GM21526 (cell line): ENCODE measurements at regions not wholly inside any gene's neighbourhood (a gene's known extent, or its start where the extent isn't known, plus 50 kb on each side); places are given as distances from the start of the nearest gene placed in this dataset.
"Not testable (repeated sequence)": the region's sequence is repeated elsewhere in the genome, so short reads cannot be mapped to it uniquely, and the experiment has no call there.

Experiments
- ATAC-seq: cut with Tn5 transposase; IDR thresholded peaks from one replicate; pipeline ENCODE4 v1.9.1; 2021; ENCODE audit warnings: moderate library complexity; ENCODE audit not compliant: unreplicated experiment, low FRiP score

- no peak for ATAC-seq
Observed at GRCh38 chr3:127520993-127521392, 69.5 kb downstream of the TPRA1 start.

- ATAC-seq, result no peak
Observed at GRCh38 chr3:127518456-127519081, 72.0 kb downstream of the TPRA1 start.

GRCh38 chr3:127512256-127512655 lies 78.3 kb downstream of the TPRA1 start:
- ATAC-seq, result no peak

- no peak for ATAC-seq
Observed at GRCh38 chr3:127501177-127501576, 89.4 kb downstream of the TPRA1 start.

GRCh38 chr3:127497676-127498075 lies 92.9 kb downstream of the TPRA1 start:
- ATAC-seq, result no peak

- no peak for ATAC-seq
Observed at GRCh38 chr3:127497166-127497565, 93.4 kb downstream of the TPRA1 start.

- ATAC-seq, result no peak
Observed at GRCh38 chr3:127495821-127496655, 94.5 kb downstream of the TPRA1 start.

GRCh38 chr3:127493924-127494646 lies 96.4 kb downstream of the TPRA1 start:
- ATAC-seq, result no peak

- ATAC-seq, result no peak
Observed at GRCh38 chr3:127492426-127492825, 98.1 kb downstream of the TPRA1 start.

- ATAC-seq, result no peak
Observed at GRCh38 chr3:127491909-127492308, 98.6 kb downstream of the TPRA1 start.

- ATAC-seq, result no peak
Observed at GRCh38 chr3:127491323-127491722, 99.2 kb downstream of the TPRA1 start.

- ATAC-seq, result not testable (repeated sequence)
Observed at GRCh38 chr3:127491024-127491305, 99.6 kb downstream of the TPRA1 start.

- no peak for ATAC-seq
Observed at GRCh38 chr3:127490271-127491023, 100.1 kb downstream of the TPRA1 start.

GRCh38 chr3:127489357-127489756 lies 101.2 kb downstream of the TPRA1 start:
- no peak for ATAC-seq

- no peak for ATAC-seq
Observed at GRCh38 chr3:127488740-127489139, 101.8 kb downstream of the TPRA1 start.

GRCh38 chr3:127488141-127488672 lies 102.3 kb downstream of the TPRA1 start:
- no peak for ATAC-seq

GRCh38 chr3:127487196-127487595 lies 103.3 kb downstream of the TPRA1 start:
- no peak for ATAC-seq

GRCh38 chr3:127486321-127486944 lies 104.1 kb downstream of the TPRA1 start:
- ATAC-seq, result no peak

GRCh38 chr3:127485396-127486170 lies 105.0 kb downstream of the TPRA1 start:
- no peak for ATAC-seq
